GM23338 (cell line): ENCODE measurements at regions not wholly inside any gene's neighbourhood (a gene's known extent, or its start where the extent isn't known, plus 50 kb on each side); places are given as distances from the start of the nearest gene placed in this dataset.

Source experiments
- ATAC-seq: fragments of 200-7000 bp; cut with Tn5 transposase; 3 replicates; pipeline ENCODE4 v1.9.1; 2020
- DNase-seq: peaks from one replicate; pipeline ENCODE4 v3.0.0-alpha.2; 2015; ENCODE audit warnings: low spot score
- H2AFZ ChIP-seq: fragments of 200-600 bp; sonication (generic); 2 replicates; pipeline ENCODE4 v1.8.0; 2016; ENCODE audit warnings: antibody characterized with exemption, mild to moderate bottlenecking, moderate library complexity
- H3F3A ChIP-seq: fragments of 200-600 bp; sonication (generic); replicated peaks from 2 replicates; pipeline ENCODE4 v1.8.0; 2017; ENCODE audit warnings: antibody characterized with exemption, mixed run types, low read depth
- H3K27ac ChIP-seq: fragments of 200-600 bp; sonication (generic); 2 replicates; pipeline ENCODE4 v1.6.1; 2016; ENCODE audit warnings: low read depth
- H3K27me3 ChIP-seq: fragments of 200-600 bp; sonication (generic); 2 replicates; pipeline ENCODE4 v1.8.0; 2016; ENCODE audit warnings: mild to moderate bottlenecking, mixed run types, moderate library complexity; ENCODE audit not compliant: insufficient read depth
- H3K36me3 ChIP-seq: fragments of 200-600 bp; sonication (generic); 2 replicates; pipeline ENCODE4 v1.8.0; 2016; ENCODE audit warnings: mild to moderate bottlenecking; ENCODE audit not compliant: insufficient read depth
- H3K4me1 ChIP-seq: fragments of 200-600 bp; sonication (generic); 2 replicates; pipeline ENCODE4 v1.8.0; 2016; ENCODE audit warnings: mild to moderate bottlenecking, moderate library complexity; ENCODE audit not compliant: insufficient read depth
- H3K4me2 ChIP-seq: fragments of 200-600 bp; sonication (generic); 2 replicates; pipeline ENCODE4 v1.7.1; 2017; ENCODE audit warnings: mixed run types
- H3K4me3 ChIP-seq: fragments of 200-600 bp; sonication (generic); 2 replicates; pipeline ENCODE4 v1.6.1; 2016; ENCODE audit warnings: mixed run types
- H3K79me2 ChIP-seq: fragments of 200-600 bp; sonication (generic); replicated peaks from 2 replicates; pipeline ENCODE4 v1.8.0; 2017; ENCODE audit warnings: mild to moderate bottlenecking; ENCODE audit not compliant: insufficient read depth
- H3K9me2 ChIP-seq: fragments of 200-600 bp; sonication (generic); 2 replicates; pipeline ENCODE4 v1.8.0; 2017; ENCODE audit not compliant: insufficient read depth
- H4K20me1 ChIP-seq: fragments of 200-600 bp; sonication (generic); replicated peaks from 2 replicates; pipeline ENCODE4 v1.8.0; 2017; ENCODE audit warnings: mild to moderate bottlenecking; ENCODE audit not compliant: insufficient read depth
- H3K27ac Mint-ChIP-seq: 2 replicates; pipeline ENCODE4 v1.8.0; 2020; ENCODE audit warnings: inconsistent platforms, mild to moderate bottlenecking, moderate library complexity, mixed read lengths
- H3K27me3 Mint-ChIP-seq: 3 replicates; pipeline ENCODE4 v1.8.0; 2022; ENCODE audit warnings: low read depth, mild to moderate bottlenecking, moderate library complexity, mixed read lengths, inconsistent platforms; ENCODE audit not compliant: insufficient read depth, poor library complexity
- H3K36me3 Mint-ChIP-seq: 3 replicates; pipeline ENCODE4 v1.8.0; 2021; ENCODE audit warnings: low read depth, mild to moderate bottlenecking, inconsistent platforms, moderate library complexity, mixed read lengths
- H3K4me1 Mint-ChIP-seq: 3 replicates; pipeline ENCODE4 v1.8.0; 2020; ENCODE audit warnings: mild to moderate bottlenecking, inconsistent platforms, mixed read lengths
- H3K4me3 Mint-ChIP-seq: 3 replicates; pipeline ENCODE4 v1.8.0; 2021; ENCODE audit warnings: moderate library complexity, mild to moderate bottlenecking, inconsistent platforms, mixed read lengths
- H3K9me3 Mint-ChIP-seq: 3 replicates; pipeline ENCODE4 v1.8.0; 2020; ENCODE audit warnings: moderate library complexity, mild to moderate bottlenecking, inconsistent platforms, mixed read lengths
- CREB1 ChIP-seq: fragments of 250-450 bp; sonication (Bioruptor Pico); IDR thresholded peaks from 2 replicates; pipeline ENCODE4 v1.5.0; 2020; ENCODE audit warnings: low read depth, mild to moderate bottlenecking, moderate library complexity
- ETS1 ChIP-seq: IDR thresholded peaks from 2 replicates; pipeline ENCODE4 v1.6.1; 2016; ENCODE audit warnings: antibody characterized with exemption
- EZH2 ChIP-seq: fragments of 200-600 bp; sonication (generic); IDR thresholded peaks from one replicate; pipeline ENCODE4 v1.8.0; 2017; ENCODE audit warnings: antibody characterized with exemption, mild to moderate bottlenecking, low read depth; ENCODE audit not compliant: unreplicated experiment
- EZH2phosphoT487 ChIP-seq: fragments of 200-600 bp; sonication (generic); IDR thresholded peaks from one replicate; pipeline ENCODE4 v1.8.1; 2018; ENCODE audit warnings: antibody characterized with exemption; ENCODE audit not compliant: unreplicated experiment
- JUNB ChIP-seq: IDR thresholded peaks from one replicate; pipeline ENCODE4 v1.6.1; 2016; ENCODE audit warnings: antibody characterized with exemption; ENCODE audit not compliant: unreplicated experiment
- NANOG ChIP-seq: IDR thresholded peaks from 2 replicates; pipeline ENCODE4 v1.6.1; 2016; ENCODE audit warnings: antibody characterized with exemption, borderline replicate concordance
- POLR2AphosphoS5 ChIP-seq: IDR thresholded peaks from 2 replicates; pipeline ENCODE4 v1.6.1; 2016; ENCODE audit warnings: antibody characterized with exemption, low read depth
- REST ChIP-seq: IDR thresholded peaks from one replicate; pipeline ENCODE4 v1.6.1; 2018; ENCODE audit warnings: antibody characterized with exemption; ENCODE audit not compliant: unreplicated experiment
- STAT1 ChIP-seq: IDR thresholded peaks from one replicate; pipeline ENCODE4 v1.6.1; 2016; ENCODE audit warnings: antibody characterized with exemption; ENCODE audit not compliant: unreplicated experiment
- ZNF114 ChIP-seq: fragments of 250-450 bp; sonication (Bioruptor Pico); IDR thresholded peaks from 2 replicates; pipeline ENCODE4 v1.5.0; 2020; ENCODE audit warnings: mild to moderate bottlenecking, moderate library complexity
- ZNF331 ChIP-seq: fragments of 250-450 bp; sonication (Bioruptor Pico); IDR thresholded peaks from 2 replicates; pipeline ENCODE4 v1.5.0; 2020; ENCODE audit warnings: low read depth, mild to moderate bottlenecking, moderate library complexity
- ZNF462 ChIP-seq: fragments of 250-450 bp; sonication (Bioruptor Pico); IDR thresholded peaks from 2 replicates; pipeline ENCODE4 v1.5.0; 2020; ENCODE audit warnings: mild to moderate bottlenecking, moderate library complexity
- TF ChIP-seq, protein P1 (sequence below), 2 experiments: fragments of 200-600 bp in 1 of 2; sonication (generic) in 1 of 2; conservative IDR thresholded peaks; 2 replicates each; pipeline versions ENCODE4 v1.5.1 to v1.6.1; 2016 to 2017; ENCODE audit warnings: antibody characterized with exemption in 2 of 2, low read depth in 2 of 2, mild to moderate bottlenecking in 2 of 2, moderate library complexity in 1 of 2

GRCh38 chr3:137075020-137075419 lies 117.2 kb downstream of the IL20RB start:
- H3K9me3 Mint-ChIP-seq, result peaks cover 3% of the 10 kb centered on the region; the same call in 1 of the 3 replicates
- H3K4me2 ChIP-seq, result no peak overlapping the region
- H3K36me3 Mint-ChIP-seq, result no peaks in the 10 kb centered on the region
- H3K4me3 Mint-ChIP-seq, result no peak overlapping the region
- TF ChIP-seq EZH2, result no peak
- TF ChIP-seq NANOG, result no peak
- TF ChIP-seq ZNF114, result no peak
- TF ChIP-seq REST, result no peak
- no peak for TF ChIP-seq STAT1
- no peak for TF ChIP-seq ETS1
- TF ChIP-seq ZNF331 (CRISPR knock-in tag), result no peak
- no peak for TF ChIP-seq POLR2AphosphoS5
- TF ChIP-seq, protein P1, sequence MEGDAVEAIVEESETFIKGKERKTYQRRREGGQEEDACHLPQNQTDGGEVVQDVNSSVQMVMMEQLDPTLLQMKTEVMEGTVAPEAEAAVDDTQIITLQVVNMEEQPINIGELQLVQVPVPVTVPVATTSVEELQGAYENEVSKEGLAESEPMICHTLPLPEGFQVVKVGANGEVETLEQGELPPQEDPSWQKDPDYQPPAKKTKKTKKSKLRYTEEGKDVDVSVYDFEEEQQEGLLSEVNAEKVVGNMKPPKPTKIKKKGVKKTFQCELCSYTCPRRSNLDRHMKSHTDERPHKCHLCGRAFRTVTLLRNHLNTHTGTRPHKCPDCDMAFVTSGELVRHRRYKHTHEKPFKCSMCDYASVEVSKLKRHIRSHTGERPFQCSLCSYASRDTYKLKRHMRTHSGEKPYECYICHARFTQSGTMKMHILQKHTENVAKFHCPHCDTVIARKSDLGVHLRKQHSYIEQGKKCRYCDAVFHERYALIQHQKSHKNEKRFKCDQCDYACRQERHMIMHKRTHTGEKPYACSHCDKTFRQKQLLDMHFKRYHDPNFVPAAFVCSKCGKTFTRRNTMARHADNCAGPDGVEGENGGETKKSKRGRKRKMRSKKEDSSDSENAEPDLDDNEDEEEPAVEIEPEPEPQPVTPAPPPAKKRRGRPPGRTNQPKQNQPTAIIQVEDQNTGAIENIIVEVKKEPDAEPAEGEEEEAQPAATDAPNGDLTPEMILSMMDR (conservative IDR thresholded peaks at IDR 0.05; ENCODE audit: low read depth in 2 of 2), result no peak
- TF ChIP-seq ZNF462 (CRISPR knock-in tag), result no peak
- no peak for TF ChIP-seq CREB1 (CRISPR knock-in tag)
- no peak for TF ChIP-seq EZH2phosphoT487
- TF ChIP-seq JUNB, result no peak
- no peaks in the 10 kb centered on the region for H4K20me1 ChIP-seq
- no peaks in the 10 kb centered on the region for H3K36me3 ChIP-seq
- H3K27ac ChIP-seq, result no peak overlapping the region
- peaks cover 2% of the 10 kb centered on the region for H3K27me3 Mint-ChIP-seq
- DNase-seq (no peak), ATAC-seq (no peak)
- H3K27ac Mint-ChIP-seq, result no peak overlapping the region
- no peaks in the 10 kb centered on the region; the same call in 1 of the 2 replicates for H3K9me2 ChIP-seq
- H3K27me3 ChIP-seq, result no peaks in the 10 kb centered on the region
- H3K4me1 ChIP-seq, result no peaks in the 10 kb centered on the region
- H3K79me2 ChIP-seq, result no peaks in the 10 kb centered on the region
- no peak overlapping the region for H2AFZ ChIP-seq
- no peak overlapping the region for H3K4me3 ChIP-seq
- H3K4me1 Mint-ChIP-seq, result no peaks in the 10 kb centered on the region
- no peaks in the 10 kb centered on the region for H3F3A ChIP-seq
